ENCODE measurements at regions not wholly inside any gene's neighbourhood (a gene's known extent, or its start where the extent isn't known, plus 50 kb on each side); places are given as distances from the start of the nearest gene placed in this dataset.
A peak's percentile ranks its signal among the peaks of the same experiment; 100 is the strongest.

DNA sequence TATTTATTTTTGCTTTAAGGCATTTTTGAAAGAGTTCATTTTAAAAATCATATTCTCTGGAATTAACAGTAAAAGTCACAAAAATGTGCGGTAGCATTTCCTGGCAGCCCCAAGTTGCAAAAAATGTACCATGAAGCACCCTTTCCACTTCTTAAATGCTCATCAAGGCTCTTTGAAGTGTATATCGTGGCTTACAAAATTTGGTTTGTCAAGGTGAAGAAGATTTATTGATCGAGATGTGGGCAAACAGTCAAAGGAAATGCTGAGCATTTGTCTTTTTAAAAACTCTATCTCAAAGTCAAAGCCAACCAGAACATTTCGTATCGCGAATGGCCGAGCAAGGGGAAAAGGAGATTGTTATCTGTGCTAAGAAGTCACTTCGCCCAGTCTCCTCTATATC, 277.5 kb upstream of the KAZN start:
- Histone ChIP-seq H3K4me3 (ENCODE audit: low read depth in 1 of 3, low read length in 3 of 3) (no peak overlapping the region), H3K36me3 (ENCODE audit: control insufficient read depth in 3 of 3, insufficient read depth in 2 of 3, low read depth in 1 of 3, low read length in 3 of 3) (no peaks in the 10 kb centered on the region), H3K27ac (ENCODE audit: low read depth in 1 of 3, low read length in 2 of 3) (no peak overlapping the region), H3K4me1 (ENCODE audit: control insufficient read depth in 3 of 3, insufficient read depth in 2 of 3, low read depth in 1 of 3, low read length in 2 of 3) (peaks cover 0 to 3% (median 0%) of the 10 kb centered on the region in 3 donors), H3K9me3 (ENCODE audit: control insufficient read depth in 2 of 2, insufficient read depth in 1 of 2, low read depth in 1 of 2, low read length in 1 of 2) (no peaks in the 10 kb centered on the region), H3K27me3 (ENCODE audit: control insufficient read depth in 3 of 3, insufficient read depth in 3 of 3, low read length in 3 of 3) (no peaks in the 10 kb centered on the region)
- DNase-seq (no peak), FAIRE-seq (no peak)
- WGBS, 3 donors: 85 to 87% (median 86%) methylated on average over 8 of the region's 8 CpGs

DNA sequence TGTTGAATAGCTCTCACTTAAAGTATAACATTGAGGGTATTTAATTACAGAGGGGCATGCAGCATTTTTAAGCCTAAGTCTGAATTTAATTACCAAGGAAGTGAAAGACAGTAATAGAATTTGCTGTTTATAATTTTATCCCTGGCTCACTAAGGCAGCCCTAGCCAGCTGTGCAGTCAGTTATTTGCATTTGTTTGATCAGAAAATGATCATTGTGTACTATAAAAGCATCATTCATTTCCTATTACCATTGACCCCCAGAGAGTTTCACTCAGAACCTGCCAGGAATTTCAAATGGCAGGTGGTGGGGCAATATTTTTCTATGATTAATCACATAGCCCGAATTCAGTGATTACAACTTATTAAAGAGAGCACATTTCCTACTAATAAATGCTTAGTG, 277.1 kb upstream of the KAZN start:
- 22 to 56% (median 35%) methylated on average over 1 of the region's 1 CpG for WGBS, 3 donors
- Histone ChIP-seq H3K27me3 (ENCODE audit: control insufficient read depth in 3 of 3, insufficient read depth in 3 of 3, low read length in 3 of 3) (no peaks in the 10 kb centered on the region), H3K36me3 (ENCODE audit: control insufficient read depth in 3 of 3, insufficient read depth in 2 of 3, low read depth in 1 of 3, low read length in 3 of 3) (no peaks in the 10 kb centered on the region), H3K4me1 (ENCODE audit: control insufficient read depth in 3 of 3, insufficient read depth in 2 of 3, low read depth in 1 of 3, low read length in 2 of 3) (peaks cover 0 to 3% (median 0%) of the 10 kb centered on the region in 3 donors), H3K27ac (ENCODE audit: low read depth in 1 of 3, low read length in 2 of 3) (no peak overlapping the region), H3K9me3 (ENCODE audit: control insufficient read depth in 2 of 2, insufficient read depth in 1 of 2, low read depth in 1 of 2, low read length in 1 of 2) (no peaks in the 10 kb centered on the region), H3K4me3 (ENCODE audit: low read depth in 1 of 3, low read length in 3 of 3) (no peak overlapping the region)
- DNase-seq (no peak), FAIRE-seq (no peak)

DNA sequence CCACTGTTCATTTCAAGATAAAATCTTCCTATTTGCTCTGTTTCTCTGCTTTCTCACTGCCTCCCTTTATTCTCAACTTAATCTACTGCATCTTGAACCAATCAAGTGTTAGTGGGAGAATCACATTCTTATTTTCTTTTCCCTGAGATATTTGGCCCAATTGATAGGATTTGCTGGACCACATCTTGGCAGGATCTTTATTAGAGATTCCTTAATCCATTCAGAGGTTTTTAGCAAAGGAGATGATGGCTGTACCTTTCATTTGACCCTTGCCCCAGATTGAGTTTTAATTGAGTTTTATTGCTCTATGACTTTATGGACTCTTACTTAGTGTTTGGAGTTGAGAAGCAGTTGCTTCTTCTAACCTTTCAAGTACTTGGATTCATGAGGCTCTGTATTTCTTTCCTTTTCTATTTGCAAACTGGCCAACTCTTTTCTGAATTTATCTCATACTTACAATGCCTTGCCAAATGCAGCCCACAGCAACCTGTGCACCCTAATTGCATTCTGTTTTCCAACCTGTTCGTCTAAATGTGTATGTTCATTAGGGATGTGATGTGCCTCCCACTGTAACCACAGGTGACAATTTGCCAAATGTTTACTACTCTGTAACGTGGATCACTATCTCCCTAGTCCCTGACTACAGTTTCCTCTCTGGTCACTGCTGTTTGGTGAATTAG, 274.8 kb upstream of the KAZN start:
- Histone ChIP-seq H3K27ac (ENCODE audit: low read depth in 1 of 3, low read length in 2 of 3) (no peak overlapping the region), H3K36me3 (ENCODE audit: control insufficient read depth in 3 of 3, insufficient read depth in 2 of 3, low read depth in 1 of 3, low read length in 3 of 3) (no peaks in the 10 kb centered on the region), H3K9me3 (ENCODE audit: control insufficient read depth in 2 of 2, insufficient read depth in 1 of 2, low read depth in 1 of 2, low read length in 1 of 2) (no peaks in the 10 kb centered on the region), H3K4me1 (ENCODE audit: control insufficient read depth in 3 of 3, insufficient read depth in 2 of 3, low read depth in 1 of 3, low read length in 2 of 3) (peaks cover 0 to 3% (median 0%) of the 10 kb centered on the region in 3 donors), H3K27me3 (ENCODE audit: control insufficient read depth in 3 of 3, insufficient read depth in 3 of 3, low read length in 3 of 3) (no peaks in the 10 kb centered on the region), H3K4me3 (ENCODE audit: low read depth in 1 of 3, low read length in 3 of 3) (no peak overlapping the region)
- FAIRE-seq (no peak), DNase-seq (peak in 1 of 2 donors; percentile 55)
- WGBS, 3 donors: 11 to 49% (median 19%) methylated on average over 2 of the region's 2 CpGs

DNA sequence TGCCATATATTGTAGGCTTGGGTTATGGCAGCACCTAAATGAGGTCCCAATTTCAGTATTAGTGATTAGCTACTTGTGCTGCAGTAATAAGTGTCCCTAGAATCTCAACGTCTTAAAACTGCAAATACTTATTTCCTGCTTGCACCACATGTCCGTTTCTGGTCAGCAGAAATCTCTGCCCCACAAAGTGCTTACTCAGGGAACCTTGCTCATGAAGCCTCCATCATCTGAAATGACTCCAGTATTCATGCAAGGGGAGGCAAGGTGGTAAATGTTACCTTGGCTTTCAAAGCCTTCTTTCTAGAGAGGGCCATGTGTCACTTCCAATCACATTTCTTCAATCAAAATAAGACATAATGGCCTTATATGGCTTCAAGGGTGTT, 274.2 kb upstream of the KAZN start:
- FAIRE-seq: no peak
- no peak for DNase-seq
- peaks cover 0 to 3% (median 0%) of the 10 kb centered on the region in 3 donors for H3K4me1 ChIP-seq (ENCODE audit: control insufficient read depth in 3 of 3, insufficient read depth in 2 of 3, low read depth in 1 of 3, low read length in 2 of 3)
- 26 to 48% (median 42%) methylated on average over 2 of the region's 2 CpGs for WGBS, 3 donors
- H3K9me3 ChIP-seq (ENCODE audit: control insufficient read depth in 2 of 2, insufficient read depth in 1 of 2, low read depth in 1 of 2, low read length in 1 of 2): no peaks in the 10 kb centered on the region
- H3K27ac ChIP-seq (ENCODE audit: low read depth in 1 of 3, low read length in 2 of 3): no peak overlapping the region
- no peaks in the 10 kb centered on the region for H3K27me3 ChIP-seq (ENCODE audit: control insufficient read depth in 3 of 3, insufficient read depth in 3 of 3, low read length in 3 of 3)
- H3K36me3 ChIP-seq (ENCODE audit: control insufficient read depth in 3 of 3, insufficient read depth in 2 of 3, low read depth in 1 of 3, low read length in 3 of 3): no peaks in the 10 kb centered on the region
- no peak overlapping the region for H3K4me3 ChIP-seq (ENCODE audit: low read depth in 1 of 3, low read length in 3 of 3)

DNA sequence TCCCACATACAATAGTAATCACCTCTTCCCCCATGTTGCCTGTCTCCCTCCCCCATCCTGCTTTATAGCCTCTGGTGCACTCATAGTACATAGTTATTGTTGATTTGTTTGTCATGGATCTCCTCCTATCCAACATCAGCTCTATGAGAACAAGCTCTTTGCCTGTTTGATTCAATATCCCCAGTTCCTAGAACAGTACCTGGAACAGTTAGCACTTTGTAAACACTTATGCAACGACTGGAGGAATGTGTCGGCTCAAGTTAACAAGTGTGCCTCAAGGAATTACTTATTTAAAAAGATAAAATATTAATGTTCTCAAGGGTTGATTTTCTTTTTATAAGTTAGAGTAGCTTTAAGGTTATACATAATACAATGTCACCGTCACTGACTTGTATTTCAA, 271.6 kb upstream of the KAZN start:
- H3K4me3 ChIP-seq (ENCODE audit: low read depth in 1 of 3, low read length in 3 of 3): no peak overlapping the region
- H3K27me3 ChIP-seq (ENCODE audit: control insufficient read depth in 3 of 3, insufficient read depth in 3 of 3, low read length in 3 of 3): no peaks in the 10 kb centered on the region
- WGBS, 3 donors: 86 to 96% (median 89%) methylated on average over 3 of the region's 3 CpGs
- no peaks in the 10 kb centered on the region for H3K36me3 ChIP-seq (ENCODE audit: control insufficient read depth in 3 of 3, insufficient read depth in 2 of 3, low read depth in 1 of 3, low read length in 3 of 3)
- H3K27ac ChIP-seq (ENCODE audit: low read depth in 1 of 3, low read length in 2 of 3): no peak overlapping the region
- peaks cover 2 to 3% of the 10 kb centered on the region in 2 donors for H3K9me3 ChIP-seq (ENCODE audit: control insufficient read depth in 2 of 2, insufficient read depth in 1 of 2, low read depth in 1 of 2, low read length in 1 of 2)
- peaks cover 0 to 3% (median 0%) of the 10 kb centered on the region in 3 donors for H3K4me1 ChIP-seq (ENCODE audit: control insufficient read depth in 3 of 3, insufficient read depth in 2 of 3, low read depth in 1 of 3, low read length in 2 of 3)
- DNase-seq: no peak
- no peak for FAIRE-seq

DNA sequence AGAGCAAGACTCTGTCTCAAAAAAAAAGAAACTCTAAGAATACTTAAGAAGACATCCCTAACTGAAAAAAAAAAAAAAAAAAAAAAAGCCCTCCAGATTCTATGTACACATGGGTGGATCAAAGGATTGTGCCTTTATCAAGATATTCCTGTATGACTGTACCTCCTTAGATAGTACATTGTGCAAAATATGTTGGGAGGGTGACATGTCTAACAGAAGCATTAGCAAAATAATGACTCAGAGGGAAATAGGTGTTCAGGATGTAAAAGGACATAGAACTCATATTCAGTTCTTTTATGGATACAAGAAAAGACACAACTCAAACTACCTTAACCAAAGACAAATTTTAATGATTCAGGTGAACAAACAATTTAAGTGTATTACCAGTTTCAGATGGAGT, 269.8 kb upstream of the KAZN start:
- H3K27ac ChIP-seq (ENCODE audit: low read depth in 1 of 3, low read length in 2 of 3): no peak overlapping the region
- peaks cover 2 to 3% of the 10 kb centered on the region in 2 donors for H3K9me3 ChIP-seq (ENCODE audit: control insufficient read depth in 2 of 2, insufficient read depth in 1 of 2, low read depth in 1 of 2, low read length in 1 of 2)
- no peak overlapping the region for H3K4me3 ChIP-seq (ENCODE audit: low read depth in 1 of 3, low read length in 3 of 3)
- peaks cover 0 to 3% (median 0%) of the 10 kb centered on the region in 3 donors for H3K4me1 ChIP-seq (ENCODE audit: control insufficient read depth in 3 of 3, insufficient read depth in 2 of 3, low read depth in 1 of 3, low read length in 2 of 3)
- DNase-seq: peak in 1 of 2 donors; percentile 17
- no peak for FAIRE-seq
- no peaks in the 10 kb centered on the region for H3K36me3 ChIP-seq (ENCODE audit: control insufficient read depth in 3 of 3, insufficient read depth in 2 of 3, low read depth in 1 of 3, low read length in 3 of 3)
- H3K27me3 ChIP-seq (ENCODE audit: control insufficient read depth in 3 of 3, insufficient read depth in 3 of 3, low read length in 3 of 3): no peaks in the 10 kb centered on the region

DNA sequence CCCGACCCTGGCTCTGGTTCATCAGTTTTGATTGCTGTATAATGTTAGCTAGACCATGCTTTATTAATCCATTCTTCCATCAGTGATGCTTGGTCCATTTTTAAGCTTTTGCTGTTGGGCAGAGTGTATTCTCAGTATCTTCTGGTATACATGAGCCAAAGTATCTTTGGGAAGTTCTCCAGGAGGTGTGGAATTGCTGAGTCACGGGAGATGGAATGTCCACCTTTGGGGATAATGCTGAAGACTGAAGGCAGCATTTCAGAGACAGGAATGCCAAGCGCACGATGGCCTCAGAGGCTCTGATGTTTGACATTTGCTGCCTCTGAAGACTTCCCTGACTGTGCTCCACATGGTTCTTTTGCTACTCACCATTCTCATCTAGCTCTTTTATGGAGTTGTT, 266.3 kb upstream of the KAZN start:
- DNase-seq: no peak
- Histone ChIP-seq H3K36me3 (ENCODE audit: control insufficient read depth in 3 of 3, insufficient read depth in 2 of 3, low read depth in 1 of 3, low read length in 3 of 3) (no peaks in the 10 kb centered on the region), H3K27me3 (ENCODE audit: control insufficient read depth in 3 of 3, insufficient read depth in 3 of 3, low read length in 3 of 3) (no peaks in the 10 kb centered on the region), H3K4me3 (ENCODE audit: low read depth in 1 of 3, low read length in 3 of 3) (no peak overlapping the region), H3K27ac (ENCODE audit: low read depth in 1 of 3, low read length in 2 of 3) (no peak overlapping the region), H3K4me1 (ENCODE audit: control insufficient read depth in 3 of 3, insufficient read depth in 2 of 3, low read depth in 1 of 3, low read length in 2 of 3) (no peaks in the 10 kb centered on the region), H3K9me3 (ENCODE audit: control insufficient read depth in 2 of 2, insufficient read depth in 1 of 2, low read depth in 1 of 2, low read length in 1 of 2) (peaks cover 2 to 7% of the 10 kb centered on the region in 2 donors)
- 86 to 91% (median 88%) methylated on average over 4 of the region's 4 CpGs for WGBS, 3 donors
- no peak for FAIRE-seq

DNA sequence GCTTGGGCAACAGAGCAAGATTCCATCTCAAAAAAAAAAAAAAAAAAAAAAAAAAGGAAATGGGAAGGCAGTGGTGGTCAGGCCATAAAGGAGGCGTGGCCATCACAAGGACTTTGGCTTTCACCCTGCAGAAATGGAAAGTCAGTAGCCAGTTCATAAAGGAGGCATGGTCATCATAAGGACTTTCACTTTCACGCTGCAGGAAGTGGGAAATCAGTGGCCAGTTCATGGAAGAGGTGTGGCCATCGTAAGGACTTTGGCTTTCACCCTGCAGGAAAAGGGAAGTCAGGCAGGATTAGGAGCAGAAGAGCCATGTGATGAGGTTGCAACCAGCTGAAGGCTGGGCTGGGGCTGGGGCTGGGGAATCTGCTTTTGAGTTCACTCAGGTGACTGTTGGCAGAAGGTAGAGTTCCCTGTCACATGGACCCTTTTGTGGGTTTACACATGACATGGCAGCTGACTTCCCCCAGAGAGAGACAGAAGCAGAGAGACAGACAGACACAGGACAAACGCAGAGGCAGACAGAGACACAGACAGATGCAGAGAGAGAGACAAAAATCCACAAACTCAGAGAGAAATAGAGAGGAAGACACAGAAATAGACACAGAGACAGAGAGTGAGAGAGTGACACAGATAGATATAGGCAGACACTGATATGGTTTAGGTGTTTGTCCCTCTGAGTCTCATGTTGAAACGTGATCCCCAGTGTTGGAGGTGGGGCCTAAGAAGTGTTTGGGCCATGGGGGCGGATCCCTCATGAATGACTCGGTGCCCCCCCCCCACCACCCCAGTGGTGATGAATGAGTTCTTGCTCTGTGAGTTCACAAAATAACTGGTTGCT, 263.9 kb upstream of the KAZN start:
- Histone ChIP-seq H3K4me1 (ENCODE audit: control insufficient read depth in 3 of 3, insufficient read depth in 2 of 3, low read depth in 1 of 3, low read length in 2 of 3) (no peaks in the 10 kb centered on the region), H3K27ac (ENCODE audit: low read depth in 1 of 3, low read length in 2 of 3) (no peak overlapping the region), H3K27me3 (ENCODE audit: control insufficient read depth in 3 of 3, insufficient read depth in 3 of 3, low read length in 3 of 3) (no peaks in the 10 kb centered on the region), H3K9me3 (ENCODE audit: control insufficient read depth in 2 of 2, insufficient read depth in 1 of 2, low read depth in 1 of 2, low read length in 1 of 2) (peaks cover 2 to 7% of the 10 kb centered on the region in 2 donors), H3K36me3 (ENCODE audit: control insufficient read depth in 3 of 3, insufficient read depth in 2 of 3, low read depth in 1 of 3, low read length in 3 of 3) (no peaks in the 10 kb centered on the region), H3K4me3 (ENCODE audit: low read depth in 1 of 3, low read length in 3 of 3) (no peak overlapping the region)
- WGBS, 3 donors: 58 to 68% (median 65%) methylated on average over 7 of the region's 7 CpGs
- FAIRE-seq (no peak), DNase-seq (peak; percentile 15 to 86)

Measured in small intestine (tissue), 7 donors.